GM20000 (cell line): ENCODE measurements at regions not wholly inside any gene's neighbourhood (a gene's known extent, or its start where the extent isn't known, plus 50 kb on each side); places are given as distances from the start of the nearest gene placed in this dataset.

Source experiments
- DNase-seq: peaks from one replicate; pipeline ENCODE4 v3.0.0; 2012; ENCODE audit warnings: low spot score
- CTCF ChIP-seq: IDR thresholded peaks from 2 replicates; pipeline ENCODE4 v1.5.1; 2012; ENCODE audit warnings: mild to moderate bottlenecking, control low read depth; ENCODE audit errors: extremely low read depth, missing control alignments

DNA sequence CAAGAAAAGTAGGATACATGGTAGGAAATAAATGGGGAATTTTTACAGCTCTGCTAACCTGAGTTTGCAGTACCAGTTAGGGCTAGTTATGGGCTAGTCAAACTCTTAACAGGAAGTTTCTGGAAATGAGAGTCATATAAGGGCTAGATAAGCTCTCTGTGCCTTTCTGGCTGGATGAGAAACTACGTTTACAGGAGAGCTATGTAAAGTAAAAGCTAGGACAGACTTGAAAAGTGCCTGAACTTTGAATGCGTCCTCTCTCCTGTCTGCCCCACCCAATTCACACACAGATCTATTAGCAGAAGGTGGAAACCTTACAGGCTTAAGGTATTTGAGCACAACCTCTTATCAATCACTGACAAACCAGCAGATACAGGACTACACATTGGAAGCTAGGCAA is 167.1 kb downstream of the SNX19 start:
- DNase-seq = no peak
- TF ChIP-seq CTCF = no peak

GRCh38 chr11:130760515-130761125 is 155.7 kb downstream of the SNX19 start:
- no peak for TF ChIP-seq CTCF
- no peak for DNase-seq

DNA sequence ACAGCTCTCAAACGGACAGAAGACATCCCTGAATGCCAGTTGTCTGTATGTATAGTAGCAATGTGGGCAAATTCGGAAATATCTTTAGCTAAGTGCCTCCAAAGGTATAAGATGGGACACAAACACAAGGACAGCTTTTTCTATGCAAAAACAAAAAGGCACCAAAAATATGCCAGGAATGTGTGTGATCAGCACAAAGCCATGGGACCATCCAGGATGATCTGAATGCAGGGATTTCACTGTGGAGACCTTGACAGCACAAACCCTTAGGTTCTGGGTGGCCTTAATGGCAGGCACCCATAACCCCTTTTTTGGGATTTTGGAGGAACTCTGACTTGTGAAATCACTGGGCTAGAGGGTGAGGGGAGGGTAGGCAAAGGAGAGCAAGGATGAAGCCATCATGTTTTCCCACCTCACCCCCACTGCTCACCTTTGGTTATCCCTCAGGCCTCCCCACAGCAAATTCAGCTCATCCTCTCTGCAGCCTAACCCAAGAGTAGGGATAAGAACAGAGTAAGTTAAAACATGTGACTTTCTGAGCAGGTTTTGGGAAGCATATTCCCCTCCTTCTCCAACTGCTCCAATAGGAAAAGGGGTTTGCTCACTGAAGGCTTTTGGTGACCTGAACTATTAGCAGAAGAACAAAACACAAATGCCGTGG is 154.6 kb downstream of the SNX19 start:
- TF ChIP-seq CTCF = no peak

GRCh38 chr11:130762638-130763037 is 153.6 kb downstream of the SNX19 start:
- TF ChIP-seq CTCF = no peak
- DNase-seq = no peak

More for the DNA sequence above, 154.6 kb downstream of the SNX19 start:
- no peak for DNase-seq

GRCh38 chr11:130763087-130763980 is 152.9 kb downstream of the SNX19 start:
- no peak for TF ChIP-seq CTCF
- no peak for DNase-seq

GRCh38 chr11:130765406-130765805 is 150.9 kb downstream of the SNX19 start:
- DNase-seq = no peak
- no peak for TF ChIP-seq CTCF
